LNCaP clone FGC (cell line): ENCODE measurements at regions not wholly inside any gene's neighbourhood (a gene's known extent, or its start where the extent isn't known, plus 50 kb on each side); places are given as distances from the start of the nearest gene placed in this dataset.

Experiments
- DNase-seq: peaks from one replicate; pipeline ENCODE4 v3.0.0-alpha.2; 2011; ENCODE audit warnings: low read depth
- H3K4me3 ChIP-seq: 2 replicates; pipeline ENCODE4 v1.5.1; 2011; ENCODE audit warnings: mild to moderate bottlenecking, low read depth, low read length, control low read depth
- TF ChIP-seq, protein P1 (sequence below): IDR thresholded peaks from 2 replicates; pipeline ENCODE4 v1.5.1; 2012; ENCODE audit warnings: mild to moderate bottlenecking; ENCODE audit not compliant: control insufficient read depth, insufficient read depth; ENCODE audit errors: extremely low read depth

DNA sequence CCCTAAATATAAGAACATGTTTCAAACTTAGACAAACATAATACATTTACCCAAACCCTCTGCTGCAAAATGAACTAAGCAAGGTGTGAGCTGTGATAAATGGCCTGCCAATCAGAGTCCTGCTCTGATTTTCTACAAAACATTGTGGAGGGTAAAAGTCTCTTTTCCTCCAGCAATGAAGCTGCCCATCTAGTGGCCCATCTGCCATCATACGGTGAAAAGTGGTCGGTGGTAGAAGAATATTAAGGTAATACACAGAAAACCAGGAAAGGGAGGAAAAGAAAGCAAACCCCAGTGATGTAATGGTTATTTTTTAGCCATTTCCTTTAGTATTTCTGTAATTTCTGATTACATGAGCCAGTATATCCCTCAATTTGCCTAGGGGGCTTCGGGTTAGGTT lies 838.1 kb downstream of the TBL1XR1 start:
- DNase-seq: no peak
- TF ChIP-seq, protein P1, sequence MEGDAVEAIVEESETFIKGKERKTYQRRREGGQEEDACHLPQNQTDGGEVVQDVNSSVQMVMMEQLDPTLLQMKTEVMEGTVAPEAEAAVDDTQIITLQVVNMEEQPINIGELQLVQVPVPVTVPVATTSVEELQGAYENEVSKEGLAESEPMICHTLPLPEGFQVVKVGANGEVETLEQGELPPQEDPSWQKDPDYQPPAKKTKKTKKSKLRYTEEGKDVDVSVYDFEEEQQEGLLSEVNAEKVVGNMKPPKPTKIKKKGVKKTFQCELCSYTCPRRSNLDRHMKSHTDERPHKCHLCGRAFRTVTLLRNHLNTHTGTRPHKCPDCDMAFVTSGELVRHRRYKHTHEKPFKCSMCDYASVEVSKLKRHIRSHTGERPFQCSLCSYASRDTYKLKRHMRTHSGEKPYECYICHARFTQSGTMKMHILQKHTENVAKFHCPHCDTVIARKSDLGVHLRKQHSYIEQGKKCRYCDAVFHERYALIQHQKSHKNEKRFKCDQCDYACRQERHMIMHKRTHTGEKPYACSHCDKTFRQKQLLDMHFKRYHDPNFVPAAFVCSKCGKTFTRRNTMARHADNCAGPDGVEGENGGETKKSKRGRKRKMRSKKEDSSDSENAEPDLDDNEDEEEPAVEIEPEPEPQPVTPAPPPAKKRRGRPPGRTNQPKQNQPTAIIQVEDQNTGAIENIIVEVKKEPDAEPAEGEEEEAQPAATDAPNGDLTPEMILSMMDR: peak; percentile 28; the same call in 1 of the 2 replicates
- H3K4me3 ChIP-seq: no peak overlapping the region

DNA sequence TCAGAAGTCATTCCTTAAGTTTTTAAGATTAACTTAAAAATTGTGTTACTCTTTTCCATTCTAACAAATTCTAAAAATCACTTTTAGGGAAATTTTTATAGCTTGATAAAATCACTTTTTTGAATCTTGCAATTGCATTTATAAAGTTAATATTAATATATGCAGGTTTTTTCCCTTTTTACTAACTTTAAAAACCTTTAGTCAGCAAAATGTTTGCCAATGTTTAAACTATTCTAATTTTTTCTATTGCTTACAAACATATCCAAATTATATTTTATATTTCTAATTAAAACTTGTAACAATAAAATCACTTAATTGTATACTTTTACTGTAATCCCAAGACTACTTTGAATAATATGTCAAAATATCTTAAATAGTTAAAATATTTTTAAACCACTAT lies 839.4 kb downstream of the TBL1XR1 start:
- DNase-seq: no peak
- no peak overlapping the region for H3K4me3 ChIP-seq
- TF ChIP-seq, protein P1: no peak

DNA sequence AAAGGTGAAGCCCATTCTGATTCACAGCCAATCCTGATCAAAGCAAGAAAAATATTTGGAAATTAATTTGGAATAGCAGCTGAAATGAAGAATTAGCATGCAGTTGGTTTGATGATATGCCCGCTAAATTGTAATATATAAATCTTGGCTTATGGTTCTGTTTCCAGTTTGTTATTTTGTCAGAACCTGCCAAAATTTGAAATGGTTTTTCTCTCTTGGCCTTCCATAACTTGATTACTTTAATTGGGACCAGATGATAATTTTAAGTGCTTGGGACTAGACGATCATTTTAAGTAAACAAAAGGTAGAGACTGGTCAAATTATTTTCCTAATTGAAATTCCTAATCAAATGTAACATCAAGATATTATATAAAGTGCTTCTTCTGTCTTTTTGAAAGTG lies 842.4 kb downstream of the TBL1XR1 start:
- no peak for DNase-seq
- TF ChIP-seq, protein P1: no peak
- no peak overlapping the region for H3K4me3 ChIP-seq

DNA sequence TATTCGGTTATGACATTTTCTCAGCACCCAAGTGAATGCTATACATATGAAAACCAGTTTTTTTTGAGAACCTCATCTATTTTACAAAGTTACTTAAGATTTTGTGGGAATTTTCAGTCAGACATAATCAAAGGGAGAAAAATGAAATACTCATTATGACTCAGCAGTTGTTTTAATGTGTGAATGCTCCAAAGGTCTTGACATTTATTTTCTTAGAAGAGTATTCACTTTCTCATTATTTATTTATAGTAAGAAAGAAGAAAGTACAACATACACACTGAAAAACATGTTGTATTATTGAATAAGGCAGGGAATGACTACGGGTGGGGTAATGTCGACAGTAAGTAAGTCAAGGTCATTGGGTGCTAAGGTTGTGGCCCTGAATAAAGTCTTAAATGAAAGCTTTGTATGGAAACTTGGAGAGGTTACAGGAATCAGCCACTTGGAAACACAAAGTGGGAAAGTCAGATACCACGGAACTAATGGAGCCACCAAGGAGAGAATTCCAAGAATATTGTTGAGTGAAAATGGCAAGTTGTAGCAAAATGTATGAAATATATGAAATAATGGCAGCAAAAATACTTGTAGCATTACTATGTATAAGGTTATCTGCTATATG lies 844.5 kb downstream of the TBL1XR1 start:
- H3K4me3 ChIP-seq: no peak overlapping the region
- TF ChIP-seq, protein P1: no peak
- DNase-seq: no peak

DNA sequence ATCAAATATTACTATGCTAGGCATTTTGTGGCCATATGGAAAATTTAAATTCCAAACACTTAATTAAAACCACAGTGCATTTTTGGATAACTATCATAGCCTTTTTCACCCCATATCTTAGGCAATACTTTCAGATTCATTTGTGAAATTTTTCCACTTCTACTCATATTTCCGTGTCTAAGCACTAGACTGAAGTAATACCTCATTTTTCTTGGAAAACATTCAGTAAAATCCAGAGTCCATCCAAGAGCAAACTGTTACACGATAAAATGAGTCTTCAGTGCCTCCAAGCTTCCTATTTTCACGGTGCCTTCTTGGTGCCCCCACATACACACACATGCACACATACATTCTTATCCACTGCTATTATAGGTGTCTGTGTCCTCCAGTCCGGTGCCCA lies 845.9 kb downstream of the TBL1XR1 start:
- no peak for DNase-seq
- H3K4me3 ChIP-seq: no peak overlapping the region
- TF ChIP-seq, protein P1: no peak

DNA sequence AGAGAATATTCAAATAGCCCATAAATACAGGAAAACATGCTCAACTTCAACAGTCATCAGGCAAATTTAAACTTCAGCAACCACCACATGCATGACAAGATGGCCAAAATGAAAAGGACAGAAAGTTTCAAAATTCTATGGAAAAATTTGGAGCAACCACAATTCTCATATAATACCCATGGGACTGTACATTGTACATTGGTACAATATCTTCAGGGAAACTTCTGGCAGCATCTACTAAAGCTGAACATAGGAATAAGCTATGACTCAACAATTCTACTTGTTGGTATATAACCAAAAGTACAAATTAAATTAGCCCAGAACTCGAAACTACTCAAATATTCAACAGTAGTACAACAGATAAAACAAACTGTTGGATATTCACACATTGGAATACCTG lies 847.6 kb downstream of the TBL1XR1 start:
- no peak for DNase-seq
- no peak overlapping the region for H3K4me3 ChIP-seq

More for the DNA sequence above, 847.6 kb downstream of the TBL1XR1 start:
- TF ChIP-seq, protein P1: no peak
